ENCODE measurements at regions not wholly inside any gene's neighbourhood (a gene's known extent, or its start where the extent isn't known, plus 50 kb on each side); places are given as distances from the start of the nearest gene placed in this dataset.

DNA sequence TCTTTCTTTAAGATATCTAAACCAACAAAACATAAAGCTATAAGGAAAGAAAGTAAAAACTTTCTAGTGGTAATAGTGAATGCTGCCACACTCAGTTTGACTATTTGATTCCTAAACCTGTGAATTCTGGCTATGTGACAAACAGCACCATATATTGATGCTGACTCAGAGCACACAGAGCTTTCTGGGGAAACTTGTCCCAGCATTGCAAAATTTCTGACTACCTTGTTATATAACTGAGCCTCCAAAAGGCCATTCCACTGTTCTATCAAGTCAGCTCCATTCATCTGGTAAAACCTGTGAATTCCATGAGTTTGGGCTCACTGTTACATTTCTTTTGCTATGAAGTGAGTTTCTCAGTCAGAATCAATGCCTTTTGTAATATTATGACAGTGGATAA lies 1229.7 kb downstream of the PCDH18 start:
- no peak overlapping the region for H3K27ac ChIP-seq (replicated peaks)

DNA sequence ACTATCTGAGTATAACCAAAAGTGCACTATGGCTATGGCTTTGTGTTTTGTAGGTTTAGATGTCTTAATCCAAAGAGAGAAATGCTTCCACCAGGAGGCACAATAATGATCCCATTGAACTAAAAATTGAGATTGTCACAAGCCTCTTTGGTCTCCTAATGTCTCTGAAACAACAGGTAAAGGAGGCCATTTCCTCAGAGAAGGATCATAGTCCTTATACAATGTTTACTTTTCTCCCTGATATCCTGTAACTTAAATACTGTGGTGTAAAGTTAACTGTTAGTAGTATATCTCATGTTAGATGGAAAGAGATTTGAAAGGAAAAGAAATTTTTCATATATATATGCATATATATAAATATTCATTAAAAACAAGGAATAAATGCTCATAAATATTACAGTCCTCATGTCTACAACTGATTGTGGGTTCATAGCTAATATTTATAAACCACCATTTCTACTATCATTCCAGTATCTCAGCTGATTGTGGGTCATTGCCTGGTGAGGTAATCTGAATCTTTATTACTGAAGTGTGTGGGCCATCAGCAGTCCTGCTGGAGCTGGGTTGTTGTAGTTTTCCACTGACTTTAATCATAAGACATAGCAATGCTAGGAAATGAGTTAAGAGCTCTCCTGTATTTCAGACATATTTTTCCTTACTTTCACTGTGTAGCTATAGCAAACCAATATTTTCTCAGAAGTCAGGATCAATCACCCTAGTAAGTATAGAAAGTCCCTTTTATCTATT lies 1230.4 kb downstream of the PCDH18 start:
- H3K4me3 ChIP-seq (replicated peaks; ENCODE audit: insufficient read depth, low read length): no peak overlapping the region
- no peak for DNase-seq (ENCODE audit: low read depth in 1 of 2, low spot score in 1 of 2)
- no peak for TF ChIP-seq CTCF (IDR thresholded peaks at IDR 0.05; ENCODE audit: insufficient read depth, low read length)
- no peak for TF ChIP-seq GABPA (IDR thresholded peaks at IDR 0.05; ENCODE audit: low read depth)
- no peak for TF ChIP-seq POLR2AphosphoS5 (IDR thresholded peaks at IDR 0.05; ENCODE audit: low read depth)
- TF ChIP-seq SPI1 (IDR thresholded peaks at IDR 0.05; ENCODE audit: borderline replicate concordance, low read depth): no peak

More for the DNA sequence above, 1229.7 kb downstream of the PCDH18 start:
- no peaks in the 10 kb centered on the region for H3K27me3 ChIP-seq (ENCODE audit: insufficient read depth, poor library complexity, severe bottlenecking)
- no peak overlapping the region for H3K4me3 ChIP-seq (replicated peaks; ENCODE audit: insufficient read depth, low read length)
- no peak for TF ChIP-seq CTCF (IDR thresholded peaks at IDR 0.05; ENCODE audit: insufficient read depth, low read length)
- TF ChIP-seq, protein P1, sequence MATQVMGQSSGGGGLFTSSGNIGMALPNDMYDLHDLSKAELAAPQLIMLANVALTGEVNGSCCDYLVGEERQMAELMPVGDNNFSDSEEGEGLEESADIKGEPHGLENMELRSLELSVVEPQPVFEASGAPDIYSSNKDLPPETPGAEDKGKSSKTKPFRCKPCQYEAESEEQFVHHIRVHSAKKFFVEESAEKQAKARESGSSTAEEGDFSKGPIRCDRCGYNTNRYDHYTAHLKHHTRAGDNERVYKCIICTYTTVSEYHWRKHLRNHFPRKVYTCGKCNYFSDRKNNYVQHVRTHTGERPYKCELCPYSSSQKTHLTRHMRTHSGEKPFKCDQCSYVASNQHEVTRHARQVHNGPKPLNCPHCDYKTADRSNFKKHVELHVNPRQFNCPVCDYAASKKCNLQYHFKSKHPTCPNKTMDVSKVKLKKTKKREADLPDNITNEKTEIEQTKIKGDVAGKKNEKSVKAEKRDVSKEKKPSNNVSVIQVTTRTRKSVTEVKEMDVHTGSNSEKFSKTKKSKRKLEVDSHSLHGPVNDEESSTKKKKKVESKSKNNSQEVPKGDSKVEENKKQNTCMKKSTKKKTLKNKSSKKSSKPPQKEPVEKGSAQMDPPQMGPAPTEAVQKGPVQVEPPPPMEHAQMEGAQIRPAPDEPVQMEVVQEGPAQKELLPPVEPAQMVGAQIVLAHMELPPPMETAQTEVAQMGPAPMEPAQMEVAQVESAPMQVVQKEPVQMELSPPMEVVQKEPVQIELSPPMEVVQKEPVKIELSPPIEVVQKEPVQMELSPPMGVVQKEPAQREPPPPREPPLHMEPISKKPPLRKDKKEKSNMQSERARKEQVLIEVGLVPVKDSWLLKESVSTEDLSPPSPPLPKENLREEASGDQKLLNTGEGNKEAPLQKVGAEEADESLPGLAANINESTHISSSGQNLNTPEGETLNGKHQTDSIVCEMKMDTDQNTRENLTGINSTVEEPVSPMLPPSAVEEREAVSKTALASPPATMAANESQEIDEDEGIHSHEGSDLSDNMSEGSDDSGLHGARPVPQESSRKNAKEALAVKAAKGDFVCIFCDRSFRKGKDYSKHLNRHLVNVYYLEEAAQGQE (IDR thresholded peaks at IDR 0.05; ENCODE audit: insufficient replicate concordance, low read depth): no peak
- TF ChIP-seq POLR2AphosphoS5 (IDR thresholded peaks at IDR 0.05; ENCODE audit: low read depth): no peak
- DNase-seq (ENCODE audit: low read depth in 1 of 2, low spot score in 1 of 2): no peak

DNA sequence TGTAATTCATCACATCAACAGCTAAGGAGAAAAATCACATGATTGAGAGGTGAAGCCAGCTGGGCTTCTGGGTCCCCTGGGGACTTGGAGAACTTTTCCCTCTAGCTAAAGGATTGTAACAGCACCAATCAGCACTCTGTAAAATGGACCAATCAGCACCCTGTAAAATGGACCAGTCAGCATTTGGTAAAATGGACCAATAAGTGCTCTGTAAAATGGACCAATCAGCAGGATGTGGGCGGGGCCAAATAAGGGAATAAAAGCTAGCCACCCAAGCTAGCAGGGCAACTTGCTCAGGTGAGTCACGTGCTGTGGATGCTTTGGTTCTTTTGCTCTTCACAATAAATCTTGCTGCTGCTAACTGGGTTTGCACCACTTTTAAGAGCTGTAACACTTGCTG lies 1248.3 kb downstream of the PCDH18 start:
- Histone ChIP-seq H3K27ac (replicated peaks) (no peak overlapping the region), H3K27me3 (ENCODE audit: insufficient read depth, poor library complexity, severe bottlenecking) (no peaks in the 10 kb centered on the region), H3K4me3 (replicated peaks; ENCODE audit: insufficient read depth, low read length) (no peak overlapping the region)
- no peak for TF ChIP-seq CTCF (IDR thresholded peaks at IDR 0.05; ENCODE audit: insufficient read depth, low read length)
- no peak for TF ChIP-seq GABPA (IDR thresholded peaks at IDR 0.05; ENCODE audit: low read depth)
- TF ChIP-seq POLR2AphosphoS5 (IDR thresholded peaks at IDR 0.05; ENCODE audit: low read depth): no peak
- no peak for DNase-seq (ENCODE audit: low read depth in 1 of 2, low spot score in 1 of 2)

More for the DNA sequence above, 1230.4 kb downstream of the PCDH18 start:
- no peak overlapping the region for H3K27ac ChIP-seq (replicated peaks)
- H3K27me3 ChIP-seq (ENCODE audit: insufficient read depth, poor library complexity, severe bottlenecking): no peaks in the 10 kb centered on the region

- Histone ChIP-seq H3K27me3 (ENCODE audit: insufficient read depth, poor library complexity, severe bottlenecking) (no peaks in the 10 kb centered on the region), H3K27ac (replicated peaks) (no peak overlapping the region), H3K4me3 (replicated peaks; ENCODE audit: insufficient read depth, low read length) (no peak overlapping the region)
- DNase-seq (ENCODE audit: low read depth in 1 of 2, low spot score in 1 of 2): no peak
- TF ChIP-seq, protein P1 (IDR thresholded peaks at IDR 0.05; ENCODE audit: insufficient replicate concordance, low read depth): no peak
- TF ChIP-seq GABPA (IDR thresholded peaks at IDR 0.05; ENCODE audit: low read depth) (no peak), CTCF (IDR thresholded peaks at IDR 0.05; ENCODE audit: insufficient read depth, low read length) (no peak), SPI1 (IDR thresholded peaks at IDR 0.05; ENCODE audit: borderline replicate concordance, low read depth) (no peak), POLR2AphosphoS5 (IDR thresholded peaks at IDR 0.05; ENCODE audit: low read depth) (no peak)
Measured at GRCh38 chr4:136281889-136282288, 1250.4 kb downstream of the PCDH18 start.

Data from HL-60 (cell line).